Astrocyte (in vitro differentiated cells and primary cell): ENCODE measurements at regions not wholly inside any gene's neighbourhood (a gene's known extent, or its start where the extent isn't known, plus 50 kb on each side); places are given as distances from the start of the nearest gene placed in this dataset.

Experiments
- EZH2 ChIP-seq: IDR thresholded peaks from 2 replicates; pipeline ENCODE4 v1.6.1; 2012; ENCODE audit warnings: mild to moderate bottlenecking, low read length, inconsistent platforms; ENCODE audit not compliant: insufficient read depth
- TF ChIP-seq, protein P1 (sequence below): IDR thresholded peaks from 2 replicates; pipeline ENCODE4 v1.5.1; 2011; ENCODE audit warnings: low read depth, mild to moderate bottlenecking, inconsistent platforms, low read length, moderate library complexity; ENCODE audit not compliant: insufficient read depth

DNA sequence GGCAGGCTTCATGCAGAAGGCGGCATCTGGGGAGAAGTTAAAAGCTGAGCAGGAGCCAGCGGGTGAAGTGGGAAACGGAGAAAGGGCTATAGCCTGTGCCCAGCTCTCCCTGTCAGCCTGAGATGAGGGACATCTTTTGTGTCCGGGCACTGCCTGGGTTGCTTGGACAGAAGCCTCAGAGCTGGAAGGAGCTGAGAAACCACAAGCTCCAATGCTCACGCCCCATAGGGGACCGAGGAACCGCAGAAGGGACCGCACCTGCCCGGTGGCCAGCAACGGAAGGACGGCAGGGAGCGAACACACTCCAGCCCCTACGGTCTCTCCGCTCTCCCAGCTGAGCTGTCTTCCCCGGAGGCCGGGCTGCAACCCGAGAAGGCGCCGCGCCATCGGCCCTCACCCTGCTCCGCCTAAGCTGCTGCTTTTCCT, 175.8 kb downstream of the NPIPB11 start:
- TF ChIP-seq, protein P1, sequence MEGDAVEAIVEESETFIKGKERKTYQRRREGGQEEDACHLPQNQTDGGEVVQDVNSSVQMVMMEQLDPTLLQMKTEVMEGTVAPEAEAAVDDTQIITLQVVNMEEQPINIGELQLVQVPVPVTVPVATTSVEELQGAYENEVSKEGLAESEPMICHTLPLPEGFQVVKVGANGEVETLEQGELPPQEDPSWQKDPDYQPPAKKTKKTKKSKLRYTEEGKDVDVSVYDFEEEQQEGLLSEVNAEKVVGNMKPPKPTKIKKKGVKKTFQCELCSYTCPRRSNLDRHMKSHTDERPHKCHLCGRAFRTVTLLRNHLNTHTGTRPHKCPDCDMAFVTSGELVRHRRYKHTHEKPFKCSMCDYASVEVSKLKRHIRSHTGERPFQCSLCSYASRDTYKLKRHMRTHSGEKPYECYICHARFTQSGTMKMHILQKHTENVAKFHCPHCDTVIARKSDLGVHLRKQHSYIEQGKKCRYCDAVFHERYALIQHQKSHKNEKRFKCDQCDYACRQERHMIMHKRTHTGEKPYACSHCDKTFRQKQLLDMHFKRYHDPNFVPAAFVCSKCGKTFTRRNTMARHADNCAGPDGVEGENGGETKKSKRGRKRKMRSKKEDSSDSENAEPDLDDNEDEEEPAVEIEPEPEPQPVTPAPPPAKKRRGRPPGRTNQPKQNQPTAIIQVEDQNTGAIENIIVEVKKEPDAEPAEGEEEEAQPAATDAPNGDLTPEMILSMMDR, result no peak
- TF ChIP-seq EZH2, result no peak
